ENCODE measurements at regions not wholly inside any gene's neighbourhood (a gene's known extent, or its start where the extent isn't known, plus 50 kb on each side); places are given as distances from the start of the nearest gene placed in this dataset.

- no peak for TF ChIP-seq POLR2AphosphoS5 (IDR thresholded peaks at IDR 0.05; ENCODE audit: low read depth, low read length)
- no peak for TF ChIP-seq TAF1 (IDR thresholded peaks at IDR 0.05; ENCODE audit: borderline replicate concordance, low read depth, low read length)
- no peak for TF ChIP-seq POLR2A (IDR thresholded peaks at IDR 0.05; ENCODE audit: low read depth, low read length)
Observed at GRCh38 chr12:80018119-80018518, 81.2 kb upstream of the OTOGL start.
